PC-3 (cell line): ENCODE measurements at regions not wholly inside any gene's neighbourhood (a gene's known extent, or its start where the extent isn't known, plus 50 kb on each side); places are given as distances from the start of the nearest gene placed in this dataset.

ENCODE experiments used
- EZH2 ChIP-seq: fragments of 300-600 bp; sonication (generic); IDR thresholded peaks from one replicate; pipeline ENCODE4 v1.6.1; 2017; ENCODE audit warnings: antibody characterized with exemption, mild to moderate bottlenecking, low read length; ENCODE audit not compliant: unreplicated experiment
- EZH2phosphoT487 ChIP-seq: fragments of 300-600 bp; sonication (generic); IDR thresholded peaks from 2 replicates; pipeline ENCODE4 v1.6.1; 2018; ENCODE audit warnings: mild to moderate bottlenecking, antibody characterized with exemption, low read length, borderline replicate concordance
- TF ChIP-seq, protein P1 (sequence below): fragments of 300-600 bp; sonication (generic); conservative IDR thresholded peaks from 2 replicates; pipeline ENCODE4 v1.5.1; 2017; ENCODE audit warnings: antibody characterized with exemption, low read depth, mild to moderate bottlenecking, low read length

DNA sequence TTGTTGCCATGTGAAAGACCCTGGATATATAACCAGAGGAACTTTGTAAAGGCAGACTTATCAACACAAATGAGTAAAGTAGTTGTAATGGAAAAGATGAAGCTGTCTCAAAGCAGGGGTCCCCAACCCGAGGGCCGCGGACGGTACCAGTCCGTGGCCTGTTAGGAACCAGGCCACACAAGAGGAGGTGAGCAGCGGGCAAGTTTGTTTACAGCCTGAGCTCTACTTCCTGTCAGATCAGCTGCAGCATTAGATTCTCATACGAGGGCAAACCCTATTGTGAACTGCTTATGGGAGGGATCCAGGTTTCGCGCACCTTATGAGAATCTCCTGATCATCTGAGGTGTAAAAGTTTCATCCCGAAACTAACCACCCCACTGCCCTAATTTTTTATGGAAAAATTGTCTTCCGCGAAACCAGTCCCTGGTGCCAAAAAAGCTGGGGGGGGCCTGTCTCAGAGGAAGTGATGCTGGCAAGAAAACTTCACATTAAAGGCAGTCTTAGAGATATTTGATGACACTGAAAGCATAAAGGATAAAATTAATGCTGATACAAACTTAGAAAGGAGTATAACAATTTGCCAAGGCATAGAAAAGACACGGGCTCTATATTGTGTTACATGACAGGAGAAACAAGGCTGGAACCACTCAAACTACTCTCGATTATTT is 57.5 kb upstream of the MSTN start:
- TF ChIP-seq, protein P1, sequence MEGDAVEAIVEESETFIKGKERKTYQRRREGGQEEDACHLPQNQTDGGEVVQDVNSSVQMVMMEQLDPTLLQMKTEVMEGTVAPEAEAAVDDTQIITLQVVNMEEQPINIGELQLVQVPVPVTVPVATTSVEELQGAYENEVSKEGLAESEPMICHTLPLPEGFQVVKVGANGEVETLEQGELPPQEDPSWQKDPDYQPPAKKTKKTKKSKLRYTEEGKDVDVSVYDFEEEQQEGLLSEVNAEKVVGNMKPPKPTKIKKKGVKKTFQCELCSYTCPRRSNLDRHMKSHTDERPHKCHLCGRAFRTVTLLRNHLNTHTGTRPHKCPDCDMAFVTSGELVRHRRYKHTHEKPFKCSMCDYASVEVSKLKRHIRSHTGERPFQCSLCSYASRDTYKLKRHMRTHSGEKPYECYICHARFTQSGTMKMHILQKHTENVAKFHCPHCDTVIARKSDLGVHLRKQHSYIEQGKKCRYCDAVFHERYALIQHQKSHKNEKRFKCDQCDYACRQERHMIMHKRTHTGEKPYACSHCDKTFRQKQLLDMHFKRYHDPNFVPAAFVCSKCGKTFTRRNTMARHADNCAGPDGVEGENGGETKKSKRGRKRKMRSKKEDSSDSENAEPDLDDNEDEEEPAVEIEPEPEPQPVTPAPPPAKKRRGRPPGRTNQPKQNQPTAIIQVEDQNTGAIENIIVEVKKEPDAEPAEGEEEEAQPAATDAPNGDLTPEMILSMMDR: no peak
- TF ChIP-seq EZH2phosphoT487 (no peak), EZH2 (no peak)
